KMS-11 (cell line): ENCODE measurements at regions not wholly inside any gene's neighbourhood (a gene's known extent, or its start where the extent isn't known, plus 50 kb on each side); places are given as distances from the start of the nearest gene placed in this dataset.

Experiments used
- H2AFZ ChIP-seq: fragments of 200-600 bp; sonication (generic); 2 replicates; pipeline ENCODE4 v1.6.1; 2016; ENCODE audit warnings: antibody characterized with exemption, mixed run types, low read depth
- H3K27ac ChIP-seq: fragments of 200-600 bp; sonication (generic); 2 replicates; pipeline ENCODE4 v1.6.1; 2016; ENCODE audit warnings: mild to moderate bottlenecking, mixed run types
- H3K27me3 ChIP-seq: fragments of 200-600 bp; sonication (generic); 2 replicates; pipeline ENCODE4 v1.6.1; 2017; ENCODE audit warnings: mild to moderate bottlenecking, low read depth, mixed run types, moderate library complexity; ENCODE audit not compliant: insufficient read depth
- H3K36me3 ChIP-seq: fragments of 200-600 bp; sonication (generic); 2 replicates; pipeline ENCODE4 v1.6.1; 2017; ENCODE audit warnings: mild to moderate bottlenecking, mixed run types; ENCODE audit not compliant: insufficient read depth
- H3K4me1 ChIP-seq: fragments of 200-600 bp; sonication (generic); 2 replicates; pipeline ENCODE4 v1.6.1; 2016; ENCODE audit warnings: mild to moderate bottlenecking, low read depth, mixed run types; ENCODE audit not compliant: poor library complexity, severe bottlenecking
- H3K4me2 ChIP-seq: fragments of 200-600 bp; sonication (generic); 2 replicates; pipeline ENCODE4 v1.7.0; 2016; ENCODE audit warnings: mild to moderate bottlenecking, mixed run types
- H3K4me3 ChIP-seq: fragments of 200-600 bp; sonication (generic); IDR thresholded peaks from 2 replicates; pipeline ENCODE4 v1.6.1; 2017; ENCODE audit warnings: low read depth, low read length, mixed read lengths; ENCODE audit not compliant: insufficient read depth
- H3K79me2 ChIP-seq: fragments of 200-600 bp; sonication (generic); 2 replicates; pipeline ENCODE4 v1.6.1; 2016; ENCODE audit warnings: low read depth, mixed run types; ENCODE audit not compliant: insufficient read depth
- H3K9ac ChIP-seq: fragments of 200-600 bp; sonication (generic); 2 replicates; pipeline ENCODE4 v1.6.1; 2016; ENCODE audit warnings: mild to moderate bottlenecking, mixed run types
- H4K20me1 ChIP-seq: fragments of 200-600 bp; sonication (generic); 2 replicates; pipeline ENCODE4 v1.6.1; 2016; ENCODE audit warnings: mild to moderate bottlenecking, mixed run types; ENCODE audit not compliant: insufficient read depth
- CTCF ChIP-seq: fragments of 200-600 bp; sonication (generic); conservative IDR thresholded peaks from 2 replicates; pipeline ENCODE4 v1.6.1; 2017; ENCODE audit warnings: low read depth, mild to moderate bottlenecking, antibody characterized with exemption, low read length, moderate library complexity, mixed read lengths

GRCh38 chr11:128210148-128210940 lies 377.0 kb downstream of the ETS1 start:
- Histone ChIP-seq H4K20me1 (no peaks in the 10 kb centered on the region), H3K4me3 (no peak overlapping the region), H2AFZ (no peak overlapping the region), H3K9ac (no peak overlapping the region), H3K36me3 (no peaks in the 10 kb centered on the region), H3K4me1 (no peaks in the 10 kb centered on the region), H3K27me3 (no peaks in the 10 kb centered on the region), H3K79me2 (no peaks in the 10 kb centered on the region), H3K27ac (no peak overlapping the region), H3K4me2 (no peak overlapping the region)
- no peak for TF ChIP-seq CTCF

GRCh38 chr11:128209138-128209435 lies 378.3 kb downstream of the ETS1 start:
- H3K9ac ChIP-seq: no peak overlapping the region
- H3K4me2 ChIP-seq: no peak overlapping the region
- TF ChIP-seq CTCF: no peak
- H3K27ac ChIP-seq: no peak overlapping the region
- H2AFZ ChIP-seq: no peak overlapping the region
- no peaks in the 10 kb centered on the region for H4K20me1 ChIP-seq
- no peak overlapping the region for H3K4me3 ChIP-seq
- H3K36me3 ChIP-seq: no peaks in the 10 kb centered on the region
- H3K27me3 ChIP-seq: no peaks in the 10 kb centered on the region
- H3K4me1 ChIP-seq: no peaks in the 10 kb centered on the region
- H3K79me2 ChIP-seq: no peaks in the 10 kb centered on the region

GRCh38 chr11:128208329-128209137 lies 378.8 kb downstream of the ETS1 start:
- Histone ChIP-seq H3K27ac (no peak overlapping the region), H3K27me3 (no peaks in the 10 kb centered on the region), H2AFZ (no peak overlapping the region), H3K36me3 (no peaks in the 10 kb centered on the region), H3K9ac (no peak overlapping the region), H4K20me1 (no peaks in the 10 kb centered on the region), H3K4me1 (no peaks in the 10 kb centered on the region), H3K4me2 (no peak overlapping the region), H3K79me2 (no peaks in the 10 kb centered on the region), H3K4me3 (no peak overlapping the region)
- TF ChIP-seq CTCF: no peak

GRCh38 chr11:128207861-128208321 lies 379.5 kb downstream of the ETS1 start:
- H3K27me3 ChIP-seq: no peaks in the 10 kb centered on the region
- no peaks in the 10 kb centered on the region for H3K79me2 ChIP-seq
- no peak overlapping the region for H2AFZ ChIP-seq
- no peaks in the 10 kb centered on the region for H3K36me3 ChIP-seq
- no peak overlapping the region for H3K9ac ChIP-seq
- H4K20me1 ChIP-seq: no peaks in the 10 kb centered on the region
- no peak overlapping the region for H3K4me3 ChIP-seq
- no peak for TF ChIP-seq CTCF
- H3K4me2 ChIP-seq: no peak overlapping the region
- no peaks in the 10 kb centered on the region for H3K4me1 ChIP-seq
- H3K27ac ChIP-seq: no peak overlapping the region
